GM19043 (cell line): ENCODE measurements at regions not wholly inside any gene's neighbourhood (a gene's known extent, or its start where the extent isn't known, plus 50 kb on each side); places are given as distances from the start of the nearest gene placed in this dataset.
"Not testable (repeated sequence)": the region's sequence is repeated elsewhere in the genome, so short reads cannot be mapped to it uniquely, and the experiment has no call there.

Experiments
- ATAC-seq: cut with Tn5 transposase; IDR thresholded peaks from one replicate; pipeline ENCODE4 v1.9.1; 2021; ENCODE audit warnings: low read depth; ENCODE audit not compliant: unreplicated experiment

DNA sequence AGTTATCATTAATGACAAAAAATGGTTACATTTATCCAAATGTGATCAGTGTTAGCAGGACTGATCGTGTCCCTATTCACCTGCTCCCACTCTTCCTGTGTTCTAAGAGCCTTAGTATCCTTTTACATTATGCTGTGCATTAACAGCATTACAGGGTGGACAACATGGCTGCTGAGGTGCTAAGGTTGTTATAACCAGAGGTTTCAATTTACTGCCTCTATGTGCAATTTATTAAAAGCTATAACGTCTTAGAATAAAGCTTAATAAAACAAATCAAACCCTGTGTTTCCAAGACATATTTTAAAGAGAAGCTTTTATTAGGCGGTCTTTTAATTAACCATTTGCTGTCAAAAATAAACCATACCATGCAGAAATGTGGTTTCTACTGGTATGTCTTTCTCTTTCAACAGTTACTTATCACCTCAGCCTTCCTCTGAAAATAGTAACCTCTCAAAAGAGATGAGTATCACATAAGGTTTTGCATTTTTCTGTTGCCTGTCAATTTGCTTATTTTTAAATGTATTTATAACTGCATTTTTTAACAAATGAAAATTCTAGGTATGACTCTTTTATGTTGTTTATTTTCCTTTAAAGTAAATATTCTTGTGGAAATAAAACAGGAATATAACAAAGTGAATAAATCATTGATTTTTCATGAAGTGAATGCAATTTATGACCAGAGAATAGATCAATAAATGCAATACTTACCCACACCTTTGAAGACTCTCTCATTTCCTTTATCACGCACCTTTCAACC is 849.8 kb upstream of the SORCS1 start:
- ATAC-seq: no peak

DNA sequence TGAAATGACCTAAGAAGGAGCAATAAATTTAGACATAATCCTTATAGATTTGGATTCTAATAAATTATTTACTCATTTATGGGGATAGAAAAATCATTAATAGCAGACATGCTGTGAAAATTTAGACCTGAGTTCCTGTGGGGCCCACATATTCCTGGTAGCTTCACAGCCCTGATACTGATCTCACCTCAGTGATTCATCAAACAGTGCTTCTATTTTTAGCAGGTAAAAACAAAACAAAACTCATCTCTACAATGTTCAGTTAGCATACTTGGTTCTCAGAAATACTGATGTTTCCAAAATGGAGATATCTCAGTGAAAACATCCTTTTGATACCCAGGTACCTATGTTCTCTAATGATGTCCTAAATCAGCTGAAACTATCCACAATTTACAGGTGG is 841.1 kb upstream of the SORCS1 start:
- no peak for ATAC-seq

DNA sequence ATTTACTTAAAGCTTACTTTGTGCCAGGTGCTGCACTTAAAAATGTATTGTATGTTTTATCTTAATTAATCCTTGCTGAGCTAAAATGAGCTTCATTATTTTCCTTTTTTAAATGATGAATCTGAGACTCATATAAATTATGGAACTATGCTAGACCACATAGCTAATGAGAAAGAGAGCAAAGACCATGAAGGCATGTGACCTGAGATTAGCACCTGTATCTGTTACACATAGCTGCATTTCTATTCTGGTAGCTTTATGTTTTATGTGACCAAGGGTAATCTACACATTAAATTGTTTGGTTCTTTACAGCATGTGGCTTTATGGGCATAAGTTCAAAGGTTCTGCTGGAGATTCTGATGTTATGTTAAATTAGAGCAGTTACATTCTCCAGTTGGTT is 839.1 kb upstream of the SORCS1 start:
- no peak for ATAC-seq

GRCh38 chr10:108003061-108003460 is 838.6 kb upstream of the SORCS1 start:
- no peak for ATAC-seq

GRCh38 chr10:108000365-108000764 is 835.9 kb upstream of the SORCS1 start:
- ATAC-seq: no peak

DNA sequence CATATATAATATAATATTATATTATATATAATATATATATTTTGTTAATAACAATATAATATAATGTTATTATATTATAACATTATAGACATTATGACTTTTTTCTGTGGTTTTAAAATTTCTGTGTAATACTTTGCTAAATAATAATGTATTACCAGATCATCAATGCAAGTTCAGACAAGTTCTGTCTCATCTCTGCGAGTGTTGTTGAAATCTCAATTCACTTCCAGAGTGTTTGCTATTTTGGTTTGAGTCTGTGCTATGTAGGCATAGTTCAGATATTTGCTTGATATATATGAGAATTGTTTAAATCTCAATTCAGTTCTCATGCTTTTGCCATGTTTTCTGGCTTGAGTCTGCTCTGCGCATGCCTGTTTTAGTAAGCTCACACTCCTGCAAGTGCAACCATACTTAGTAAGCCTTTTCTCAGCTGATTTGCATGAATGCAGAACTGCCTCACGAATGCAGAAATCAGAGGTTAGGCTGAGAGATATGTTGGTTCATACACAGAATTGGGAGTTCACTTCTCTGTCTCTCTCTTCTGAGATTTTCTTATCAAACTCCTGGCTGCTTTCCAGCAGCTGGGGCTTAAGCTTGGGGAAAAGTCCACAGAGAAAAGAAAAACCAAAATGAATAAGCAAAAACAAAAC is 830.2 kb upstream of the SORCS1 start:
- no peak for ATAC-seq

GRCh38 chr10:107986571-107986970 is 822.1 kb upstream of the SORCS1 start:
- ATAC-seq: no peak

- no peak for ATAC-seq
Observed at GRCh38 chr10:107984581-107984980, 820.1 kb upstream of the SORCS1 start.

- ATAC-seq: no peak
Observed at GRCh38 chr10:107984149-107984548, 819.6 kb upstream of the SORCS1 start.

GRCh38 chr10:107978455-107978854 is 813.9 kb upstream of the SORCS1 start:
- no peak for ATAC-seq

DNA sequence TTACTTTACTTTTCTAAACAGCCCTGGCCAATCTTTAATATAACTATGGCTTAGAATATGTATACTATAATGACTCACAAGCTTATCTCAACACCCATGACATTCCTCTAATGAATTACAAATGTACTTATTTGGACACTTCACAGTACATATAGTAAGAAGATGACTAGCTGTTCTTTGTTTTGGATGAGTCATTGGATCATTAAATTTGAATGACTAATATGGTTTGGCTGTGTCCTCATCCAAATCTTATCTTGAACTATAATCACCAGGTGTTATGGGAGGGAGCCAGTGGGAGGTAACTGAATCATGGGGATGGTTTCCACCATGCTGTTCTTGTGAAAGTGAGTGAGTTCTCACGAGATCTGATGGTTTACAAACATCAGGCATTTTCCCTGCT is 807.5 kb upstream of the SORCS1 start:
- ATAC-seq: no peak

DNA sequence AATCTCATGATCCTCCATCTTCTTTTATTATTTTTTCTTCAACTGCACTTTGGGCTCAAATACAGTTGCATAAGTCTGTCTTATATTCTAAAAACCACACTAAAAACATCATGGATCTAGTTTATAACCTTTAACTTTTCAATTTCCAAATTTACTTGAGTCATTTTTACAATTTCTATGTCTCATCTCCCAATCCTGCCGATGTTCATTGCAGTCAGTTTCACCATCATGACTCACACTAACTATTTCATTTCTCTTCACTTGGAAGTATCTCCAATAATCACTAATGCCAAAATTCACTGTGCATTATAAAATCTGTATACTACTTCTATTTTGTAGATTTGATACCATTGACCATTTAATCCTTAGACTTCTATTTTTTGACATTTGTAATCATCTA is 806.9 kb upstream of the SORCS1 start:
- no peak for ATAC-seq

GRCh38 chr10:107970512-107970911 is 806.0 kb upstream of the SORCS1 start:
- no peak for ATAC-seq

DNA sequence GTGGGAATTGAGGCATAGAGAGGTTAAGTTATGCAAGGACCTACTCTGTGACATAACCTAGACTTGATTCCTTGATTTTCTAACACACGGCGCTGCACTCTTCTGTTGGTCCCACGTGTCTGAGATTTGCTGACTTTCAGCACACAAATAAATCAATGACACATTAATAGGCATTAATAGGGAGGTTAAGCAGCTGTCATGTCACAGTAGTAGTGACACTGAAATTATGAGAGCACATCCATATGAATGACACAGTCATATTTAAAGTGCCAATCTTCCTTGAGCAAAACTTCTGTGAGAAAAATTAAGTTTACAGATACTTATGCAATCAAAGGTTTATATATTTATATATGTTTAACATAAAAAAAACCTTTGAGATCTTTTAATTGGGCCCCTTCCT is 805.4 kb upstream of the SORCS1 start:
- ATAC-seq: no peak

DNA sequence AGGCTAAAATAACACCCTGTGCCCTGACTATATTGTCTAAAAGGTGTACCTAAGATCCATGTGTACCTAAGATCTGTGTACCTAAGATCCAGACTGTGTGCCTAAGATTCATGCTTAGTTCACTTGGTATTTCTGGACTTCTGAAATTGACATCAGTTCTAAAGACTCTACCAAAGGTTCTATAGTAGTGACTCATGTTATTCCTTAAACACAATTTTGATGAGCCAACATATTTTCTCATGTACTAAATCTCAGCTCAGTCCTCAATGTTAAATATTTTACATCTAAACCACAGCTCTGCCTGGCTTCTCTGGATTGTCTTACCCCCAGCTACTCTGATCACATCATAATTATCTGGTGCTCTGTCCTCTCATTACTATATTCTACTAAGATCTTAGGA is 802.3 kb upstream of the SORCS1 start:
- no peak for ATAC-seq

- ATAC-seq: no peak
Observed at GRCh38 chr10:107952649-107953556, 788.4 kb upstream of the SORCS1 start.

- ATAC-seq: not testable (repeated sequence)
Observed at GRCh38 chr10:107950411-107951062, 786.0 kb upstream of the SORCS1 start.

DNA sequence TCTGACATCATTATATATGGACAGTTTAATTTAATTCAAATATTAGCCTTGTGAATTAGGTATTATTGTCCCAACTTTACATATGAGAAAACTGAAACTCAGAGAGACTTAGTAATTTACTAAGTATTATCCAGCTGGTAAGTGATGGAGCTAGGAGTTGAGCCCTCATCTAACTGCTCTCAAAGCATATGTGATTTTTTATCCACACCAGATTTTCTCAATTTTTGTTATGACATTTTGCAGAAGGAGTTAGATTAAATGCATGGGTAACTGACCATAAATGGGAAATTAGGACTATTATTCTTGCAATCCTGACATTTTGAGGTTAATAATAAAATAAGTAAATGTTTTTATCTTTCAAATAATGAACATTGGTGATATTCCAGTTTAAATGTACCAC is 778.3 kb upstream of the SORCS1 start:
- ATAC-seq: no peak

DNA sequence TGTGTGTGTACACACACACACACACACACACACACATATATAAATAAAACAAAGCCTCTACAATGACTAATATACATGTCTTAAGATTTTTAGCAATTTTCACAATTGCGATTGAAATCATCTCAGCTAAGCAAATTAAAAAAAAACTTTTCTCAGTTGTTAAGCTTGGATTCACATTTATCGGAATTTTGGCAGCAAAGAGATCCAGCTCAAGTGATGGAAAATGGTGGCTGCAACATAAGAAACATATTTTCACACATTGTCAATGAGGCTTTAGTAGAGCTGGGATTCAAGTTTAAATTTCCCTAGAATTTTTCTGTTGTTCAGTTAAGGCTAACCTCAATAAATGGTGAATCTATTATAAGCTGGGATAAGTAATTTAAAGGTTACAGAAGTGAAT is 768.6 kb upstream of the SORCS1 start:
- ATAC-seq: no peak

- ATAC-seq: no peak
Observed at GRCh38 chr10:107931808-107932207, 767.3 kb upstream of the SORCS1 start.

GRCh38 chr10:107930037-107930436 is 765.5 kb upstream of the SORCS1 start:
- ATAC-seq: no peak
